ENCODE measurements at regions not wholly inside any gene's neighbourhood (a gene's known extent, or its start where the extent isn't known, plus 50 kb on each side); places are given as distances from the start of the nearest gene placed in this dataset.

DNA sequence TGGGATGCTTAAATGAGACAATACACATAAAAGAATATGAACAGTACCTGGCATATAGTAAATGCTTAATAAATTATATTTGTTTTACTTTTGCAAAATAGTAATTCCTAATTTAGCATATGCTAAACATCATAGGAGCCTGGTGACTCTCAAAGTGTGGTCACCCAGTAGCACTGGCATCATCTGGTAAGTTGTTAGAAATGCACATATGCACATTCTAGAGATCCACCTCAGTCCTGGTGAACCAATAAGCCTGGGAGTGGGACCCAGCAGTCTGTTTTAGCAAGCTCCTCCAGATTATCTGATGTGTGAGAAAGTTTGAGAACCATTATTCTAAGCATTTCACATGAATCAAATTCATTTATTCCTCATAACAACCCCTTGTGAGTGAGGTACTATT, 830.4 kb downstream of the RPA4 start:
- no peak for TF ChIP-seq EZH2 (IDR thresholded peaks at IDR 0.05; ENCODE audit: borderline replicate concordance, low read length)
- TF ChIP-seq CTCF (IDR thresholded peaks at IDR 0.05; ENCODE audit: low read length): no peak
- H2AFZ ChIP-seq (ENCODE audit: low read length): no peak overlapping the region
- H3K36me3 ChIP-seq (ENCODE audit: insufficient read depth, low read length): no peaks in the 10 kb centered on the region
- no peak overlapping the region for H3K4me3 ChIP-seq (ENCODE audit: low read depth, low read length, poor library complexity, severe bottlenecking)
- H3F3A ChIP-seq (ENCODE audit: insufficient read depth, low read length): no peaks in the 10 kb centered on the region
- H3K4me2 ChIP-seq (ENCODE audit: low read length): no peak overlapping the region
- H3K9ac ChIP-seq (ENCODE audit: low read length): no peak overlapping the region
- no peak overlapping the region for H3K27ac ChIP-seq (ENCODE audit: low read depth, low read length, poor library complexity, severe bottlenecking)
- H3K9me3 ChIP-seq (ENCODE audit: low read length): no peaks in the 10 kb centered on the region
- H3K27me3 ChIP-seq (ENCODE audit: insufficient read depth, low read length): no peaks in the 10 kb centered on the region
- H3K79me2 ChIP-seq (ENCODE audit: insufficient read depth, low read length): no peaks in the 10 kb centered on the region
- no peaks in the 10 kb centered on the region for H3K9me2 ChIP-seq (ENCODE audit: low read depth, low read length)
- H3K4me1 ChIP-seq (ENCODE audit: insufficient read depth, low read length, severe bottlenecking): no peaks in the 10 kb centered on the region
- H4K20me1 ChIP-seq (ENCODE audit: insufficient read depth, low read length): no peaks in the 10 kb centered on the region

- H3K9me3 ChIP-seq (ENCODE audit: low read length): no peaks in the 10 kb centered on the region
- H3K27me3 ChIP-seq (ENCODE audit: insufficient read depth, low read length): no peaks in the 10 kb centered on the region
- no peak overlapping the region for H3K9ac ChIP-seq (ENCODE audit: low read length)
- no peaks in the 10 kb centered on the region for H3F3A ChIP-seq (ENCODE audit: insufficient read depth, low read length)
- no peak overlapping the region for H2AFZ ChIP-seq (ENCODE audit: low read length)
- H3K4me2 ChIP-seq (ENCODE audit: low read length): no peak overlapping the region
- no peak overlapping the region for H3K27ac ChIP-seq (ENCODE audit: low read depth, low read length, poor library complexity, severe bottlenecking)
- no peaks in the 10 kb centered on the region for H3K4me1 ChIP-seq (ENCODE audit: insufficient read depth, low read length, severe bottlenecking)
- no peak for TF ChIP-seq EZH2 (IDR thresholded peaks at IDR 0.05; ENCODE audit: borderline replicate concordance, low read length)
- no peak for TF ChIP-seq CTCF (IDR thresholded peaks at IDR 0.05; ENCODE audit: low read length)
- no peak overlapping the region for H3K4me3 ChIP-seq (ENCODE audit: low read depth, low read length, poor library complexity, severe bottlenecking)
- H3K79me2 ChIP-seq (ENCODE audit: insufficient read depth, low read length): no peaks in the 10 kb centered on the region
- no peaks in the 10 kb centered on the region for H3K9me2 ChIP-seq (ENCODE audit: low read depth, low read length)
- H4K20me1 ChIP-seq (ENCODE audit: insufficient read depth, low read length): no peaks in the 10 kb centered on the region
- H3K36me3 ChIP-seq (ENCODE audit: insufficient read depth, low read length): no peaks in the 10 kb centered on the region
These were observed 844.5 kb downstream of the RPA4 start for GRCh38 chrX:97728215-97728614.

DNA sequence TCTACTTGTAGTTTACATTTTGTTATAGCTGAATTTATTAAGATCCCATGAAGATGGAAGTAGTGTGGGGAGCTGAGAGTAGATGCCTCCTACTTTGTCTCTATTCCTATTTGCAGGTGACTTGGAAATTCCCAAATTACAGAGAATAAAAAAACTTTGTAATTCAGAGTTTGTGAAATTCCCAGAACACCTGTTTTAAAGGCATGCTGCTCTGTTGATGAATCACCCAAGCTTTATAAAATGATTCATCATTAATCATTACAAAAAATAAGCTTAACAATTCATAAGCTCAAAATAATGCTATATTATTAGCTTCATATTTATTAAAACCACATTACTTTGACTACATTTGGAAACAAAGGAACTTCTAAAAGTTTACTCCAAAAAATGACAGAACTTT, 856.3 kb downstream of the RPA4 start:
- Histone ChIP-seq H3K9ac (ENCODE audit: low read length) (no peak overlapping the region), H3F3A (ENCODE audit: insufficient read depth, low read length) (no peaks in the 10 kb centered on the region), H2AFZ (ENCODE audit: low read length) (no peak overlapping the region), H3K9me3 (ENCODE audit: low read length) (no peaks in the 10 kb centered on the region), H3K27me3 (ENCODE audit: insufficient read depth, low read length) (no peaks in the 10 kb centered on the region), H3K4me1 (ENCODE audit: insufficient read depth, low read length, severe bottlenecking) (no peaks in the 10 kb centered on the region), H4K20me1 (ENCODE audit: insufficient read depth, low read length) (no peaks in the 10 kb centered on the region), H3K79me2 (ENCODE audit: insufficient read depth, low read length) (no peaks in the 10 kb centered on the region), H3K4me3 (ENCODE audit: low read depth, low read length, poor library complexity, severe bottlenecking) (no peak overlapping the region), H3K4me2 (ENCODE audit: low read length) (no peak overlapping the region), H3K9me2 (ENCODE audit: low read depth, low read length) (no peaks in the 10 kb centered on the region), H3K27ac (ENCODE audit: low read depth, low read length, poor library complexity, severe bottlenecking) (no peak overlapping the region), H3K36me3 (ENCODE audit: insufficient read depth, low read length) (no peaks in the 10 kb centered on the region)
- no peak for TF ChIP-seq EZH2 (IDR thresholded peaks at IDR 0.05; ENCODE audit: borderline replicate concordance, low read length)

- no peaks in the 10 kb centered on the region for H3K9me3 ChIP-seq (ENCODE audit: low read length)
- H3K9me2 ChIP-seq (ENCODE audit: low read depth, low read length): no peaks in the 10 kb centered on the region
- H3F3A ChIP-seq (ENCODE audit: insufficient read depth, low read length): no peaks in the 10 kb centered on the region
- no peaks in the 10 kb centered on the region for H3K79me2 ChIP-seq (ENCODE audit: insufficient read depth, low read length)
- no peak overlapping the region for H3K27ac ChIP-seq (ENCODE audit: low read depth, low read length, poor library complexity, severe bottlenecking)
- H3K36me3 ChIP-seq (ENCODE audit: insufficient read depth, low read length): no peaks in the 10 kb centered on the region
- H3K27me3 ChIP-seq (ENCODE audit: insufficient read depth, low read length): no peaks in the 10 kb centered on the region
- H3K9ac ChIP-seq (ENCODE audit: low read length): no peak overlapping the region
- H2AFZ ChIP-seq (ENCODE audit: low read length): no peak overlapping the region
- no peak overlapping the region for H3K4me2 ChIP-seq (ENCODE audit: low read length)
- no peaks in the 10 kb centered on the region for H4K20me1 ChIP-seq (ENCODE audit: insufficient read depth, low read length)
- no peaks in the 10 kb centered on the region for H3K4me1 ChIP-seq (ENCODE audit: insufficient read depth, low read length, severe bottlenecking)
- H3K4me3 ChIP-seq (ENCODE audit: low read depth, low read length, poor library complexity, severe bottlenecking): no peak overlapping the region
- TF ChIP-seq EZH2 (IDR thresholded peaks at IDR 0.05; ENCODE audit: borderline replicate concordance, low read length) (no peak), CTCF (IDR thresholded peaks at IDR 0.05; ENCODE audit: low read length) (no peak)
These were observed 857.2 kb downstream of the RPA4 start for GRCh38 chrX:97740886-97741285.
